ENCODE measurements at regions not wholly inside any gene's neighbourhood (a gene's known extent, or its start where the extent isn't known, plus 50 kb on each side); places are given as distances from the start of the nearest gene placed in this dataset.

GRCh38 chr5:53256746-53257145 is 147.2 kb upstream of the MOCS2 start:
- TF ChIP-seq CTCF (conservative IDR thresholded peaks at IDR 0.05) (no peak), ZFX (IDR thresholded peaks at IDR 0.05) (no peak)
- H3K27ac ChIP-seq, result no peak overlapping the region

DNA sequence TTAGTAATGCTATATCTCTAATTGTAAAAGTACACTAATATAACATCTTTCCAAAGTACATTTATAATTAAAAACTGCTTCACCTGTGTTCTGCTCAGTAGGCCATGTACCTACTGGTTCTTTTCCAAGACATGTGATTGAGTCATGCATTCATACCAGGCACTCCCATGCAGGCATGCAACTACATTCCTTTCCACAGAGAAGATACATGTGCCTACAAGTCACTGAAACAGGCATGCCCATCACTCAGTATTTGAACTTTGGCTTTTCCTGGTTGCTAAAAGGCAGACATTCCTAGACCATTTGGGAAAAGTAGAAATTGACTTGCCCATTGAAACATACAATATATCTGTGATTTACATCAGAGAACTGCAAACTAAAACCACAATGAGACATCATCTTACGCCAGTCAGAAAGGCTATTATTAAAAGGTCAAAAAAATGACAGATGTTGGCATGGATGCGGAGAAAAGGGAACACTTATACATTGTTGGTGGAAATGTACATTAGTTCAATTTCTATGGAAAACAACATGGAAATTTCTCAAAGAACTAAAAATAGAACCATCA is 148.3 kb upstream of the MOCS2 start:
- H3K27ac ChIP-seq, result no peak overlapping the region
- TF ChIP-seq CTCF (conservative IDR thresholded peaks at IDR 0.05) (no peak), ZFX (IDR thresholded peaks at IDR 0.05) (no peak)

GRCh38 chr5:53259176-53259575 is 149.6 kb upstream of the MOCS2 start:
- no peak for TF ChIP-seq ZFX (IDR thresholded peaks at IDR 0.05)
- no peak for TF ChIP-seq CTCF (conservative IDR thresholded peaks at IDR 0.05)
- H3K27ac ChIP-seq, result no peak overlapping the region

- no peak for TF ChIP-seq ZFX (IDR thresholded peaks at IDR 0.05)
- TF ChIP-seq CTCF (conservative IDR thresholded peaks at IDR 0.05), result no peak
- no peak overlapping the region for H3K27ac ChIP-seq
Measured at GRCh38 chr5:53260446-53260845, 150.9 kb upstream of the MOCS2 start.

- no peak overlapping the region; the same call in 1 of the 2 replicates for H3K27ac ChIP-seq
- TF ChIP-seq CTCF (conservative IDR thresholded peaks at IDR 0.05) (no peak), ZFX (IDR thresholded peaks at IDR 0.05) (no peak)
Measured at GRCh38 chr5:53261245-53261644, 151.7 kb upstream of the MOCS2 start.

GRCh38 chr5:53262348-53262970 is 152.9 kb upstream of the MOCS2 start:
- H3K27ac ChIP-seq, result no peak overlapping the region
- TF ChIP-seq CTCF (conservative IDR thresholded peaks at IDR 0.05) (peak; percentile 80), ZFX (IDR thresholded peaks at IDR 0.05) (no peak)

DNA sequence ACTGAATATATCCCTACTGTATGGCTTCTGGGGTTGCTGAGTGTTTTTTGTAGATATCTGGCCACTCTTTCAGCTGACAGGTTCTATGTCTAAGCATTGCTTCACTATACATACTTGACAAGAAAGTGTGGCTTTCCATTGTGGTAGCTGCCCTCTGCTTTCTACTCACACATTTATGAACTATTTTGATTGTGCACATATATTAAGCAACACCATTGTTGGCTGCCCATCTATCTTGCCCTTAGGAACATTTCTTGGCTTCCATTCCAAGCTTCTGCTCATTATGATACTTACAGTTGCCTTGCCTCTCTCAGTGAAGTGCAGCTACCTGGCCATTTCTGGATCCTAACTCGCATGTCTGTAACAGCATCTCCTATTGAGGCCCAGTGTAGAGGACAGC is 153.6 kb upstream of the MOCS2 start:
- TF ChIP-seq ZFX (IDR thresholded peaks at IDR 0.05) (no peak), CTCF (conservative IDR thresholded peaks at IDR 0.05) (no peak)
- no peak overlapping the region for H3K27ac ChIP-seq

Data from C4-2B (cell line).